DMS53 (cell line): ENCODE measurements at regions not wholly inside any gene's neighbourhood (a gene's known extent, or its start where the extent isn't known, plus 50 kb on each side); places are given as distances from the start of the nearest gene placed in this dataset.
A peak's percentile ranks its signal among the peaks of the same experiment; 100 is the strongest.

Experiments
- DNase-seq: peaks from one replicate; lab custom pipeline; 2025; lab: John Stamatoyannopoulos, UW

DNA sequence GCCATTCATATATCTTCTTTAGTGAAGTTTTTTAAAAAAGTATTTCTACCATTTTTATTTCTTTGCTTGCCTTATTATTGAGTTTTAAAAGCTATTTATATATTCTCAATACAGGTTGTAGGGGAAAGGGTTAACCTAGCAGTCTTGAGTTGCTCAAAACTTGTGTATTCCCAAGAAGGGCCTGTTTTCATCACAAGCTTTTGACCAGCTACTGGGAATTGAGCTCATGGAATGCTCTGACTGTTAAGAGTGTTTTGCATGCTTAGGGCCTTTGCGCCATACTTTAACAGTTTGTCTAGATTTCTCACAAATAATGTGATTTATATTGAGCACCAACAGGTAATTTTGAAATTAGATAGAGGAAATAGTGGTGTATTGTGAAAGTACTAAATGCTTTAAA, 72.0 kb upstream of the CALCR start:
- no peak for DNase-seq

DNA sequence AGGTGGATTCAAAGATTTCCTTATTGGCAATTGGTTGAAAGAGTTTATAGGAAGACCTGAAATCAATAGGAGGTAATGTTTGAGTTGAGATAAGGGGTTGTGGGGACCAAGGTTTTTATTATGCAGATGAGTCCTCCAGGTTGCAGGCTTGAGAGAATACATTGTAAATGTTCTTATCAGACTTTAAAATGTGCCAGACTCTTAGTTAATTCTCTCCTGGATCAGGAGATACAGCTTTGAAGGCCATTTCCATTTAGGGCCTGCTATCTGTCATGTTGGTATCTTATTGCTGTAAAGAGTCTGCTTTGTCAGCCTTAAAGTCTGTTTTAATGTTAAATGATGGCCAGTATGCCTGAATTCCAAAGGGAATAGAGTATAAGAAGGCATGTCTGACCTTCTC, 61.8 kb upstream of the CALCR start:
- DNase-seq = no peak

DNA sequence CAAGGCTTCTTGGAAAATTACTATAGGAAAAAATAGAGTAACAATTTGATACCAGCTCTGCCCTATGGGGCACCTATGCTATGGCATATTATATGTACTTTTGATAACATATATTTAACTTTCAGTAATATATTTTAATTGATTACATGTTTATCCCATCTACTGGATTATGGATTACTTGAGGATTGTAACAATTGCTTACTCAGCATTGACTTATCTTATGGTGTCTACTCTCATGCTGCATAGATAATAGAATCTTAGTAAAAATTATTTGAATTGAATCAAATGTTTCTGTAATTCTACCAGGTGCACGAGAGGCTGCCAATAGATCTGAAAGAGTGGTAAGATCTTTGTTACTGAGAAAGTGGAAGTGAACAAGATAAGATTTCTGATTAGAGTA, 57.8 kb upstream of the CALCR start:
- no peak for DNase-seq

DNA sequence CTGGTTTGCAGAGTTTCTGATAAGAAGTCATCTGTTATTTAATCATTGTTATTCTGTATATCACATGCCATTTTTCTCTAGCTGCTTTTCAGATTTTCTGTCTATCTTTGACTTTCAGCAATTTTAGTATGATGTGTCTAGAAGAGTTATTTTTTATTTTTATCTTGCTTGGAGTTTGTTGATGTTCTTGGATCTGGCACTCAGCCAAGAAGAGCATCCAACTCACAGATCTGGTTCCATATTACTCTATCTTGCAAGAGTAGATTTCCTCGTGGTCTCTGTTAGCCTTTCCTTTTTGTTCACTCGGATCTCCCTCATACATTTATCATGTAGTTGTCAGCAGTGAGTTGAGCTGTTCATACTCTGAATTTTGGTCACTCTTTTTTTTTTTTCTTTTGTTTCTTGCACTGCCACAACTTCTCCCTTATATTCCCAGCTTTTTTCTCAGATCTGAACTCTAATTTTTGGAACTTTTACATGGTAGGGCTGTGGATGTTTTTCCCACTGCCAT, 54.8 kb upstream of the CALCR start:
- peak; percentile 24 for DNase-seq

DNA sequence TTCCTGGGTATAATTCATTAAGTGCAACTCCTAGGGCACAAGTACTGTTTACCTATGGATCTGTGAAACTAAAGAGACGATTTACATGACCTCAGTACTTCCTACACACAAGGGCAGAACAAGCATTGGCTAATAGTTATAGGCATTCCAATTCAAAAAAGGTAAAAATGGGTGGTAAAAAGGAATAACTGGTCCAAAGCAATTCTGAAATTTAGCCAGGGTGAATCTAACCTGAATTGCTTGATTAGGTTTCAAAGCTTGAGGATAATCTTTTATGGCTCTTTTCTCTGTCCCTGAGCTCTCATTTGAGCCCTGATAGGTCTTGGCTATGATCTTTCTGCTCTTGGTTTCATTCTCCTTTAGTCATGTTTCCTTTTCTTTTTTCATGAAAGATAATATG, 52.3 kb upstream of the CALCR start:
- peak; percentile 11 for DNase-seq
